HCT116 (cell line): ENCODE measurements at regions not wholly inside any gene's neighbourhood (a gene's known extent, or its start where the extent isn't known, plus 50 kb on each side); places are given as distances from the start of the nearest gene placed in this dataset.

Experiments
- ATAC-seq: fragments of 200-7000 bp; cut with Tn5 transposase; 2 replicates; pipeline ENCODE4 v1.9.1; 2020; ENCODE audit warnings: mild to moderate bottlenecking, moderate library complexity
- BruUV-seq: library from RNA; stranded (reverse); fragments of 400-500 nt; replicated peaks from 2 replicates; lab custom pipeline; 2021; lab: Mats Ljungman, UMichigan
- CTCF ChIA-PET: fragments of 300-600 bp; sonication (Branson Sonifier 250); formaldehyde crosslinking; loops from one replicate; lab custom pipeline; 2021; ENCODE audit warnings: antibody characterized with exemption; lab: Charles Lee
- POLR2A ChIA-PET: fragments of 300-600, 350-600 bp; sonication (Branson Sonifier 250); formaldehyde crosslinking; loops from one replicate; lab custom pipeline; 2021; ENCODE audit warnings: antibody characterized with exemption; lab: Charles Lee
- RAD21 ChIA-PET, 2 experiments: fragments of 300-600 bp; sonication (Branson Sonifier 250); formaldehyde crosslinking; loops; one replicate each; lab custom pipeline; 2023; ENCODE audit warnings: low total read pairs in 2 of 2; ENCODE audit not compliant: uncharacterized antibody in 2 of 2, unreplicated experiment in 2 of 2, low non-redundant PET in 1 of 2; lab: Charles Lee
- DNase-seq: peaks from one replicate; pipeline ENCODE4 v3.0.0-alpha.2; 2010; ENCODE audit warnings: low read depth, low spot score
- H2AFZ ChIP-seq: fragments of 200-600 bp; shearing (Covaris generic), sonication (generic); 2 replicates; pipeline ENCODE4 v1.6.1; 2017; ENCODE audit warnings: low read depth, mixed run types, mixed read lengths, antibody characterized with exemption, low read length; ENCODE audit not compliant: poor library complexity, severe bottlenecking
- H3K27ac ChIP-seq: 2 replicates; pipeline ENCODE4 v1.5.1; 2012; ENCODE audit warnings: low read depth, low read length
- H3K27me3 ChIP-seq: fragments of 200-600 bp; sonication (generic); 2 replicates; pipeline ENCODE4 v1.6.1; 2016; ENCODE audit warnings: mixed run types, low read length, mixed read lengths; ENCODE audit not compliant: insufficient read depth
- H3K36me3 ChIP-seq, 2 experiments: fragments of 200-500 bp in 1 of 2; fragments of 200-600 bp in 1 of 2; sonication (Bioruptor generic) in 1 of 2; sonication (generic) in 1 of 2; 2 replicates each; pipeline versions ENCODE4 v1.5.1 to v1.6.1; 2014 to 2016; ENCODE audit warnings: low read length in 2 of 2, inconsistent platforms in 1 of 2, mixed read lengths in 1 of 2, mixed run types in 1 of 2; ENCODE audit not compliant: insufficient read depth in 2 of 2, control insufficient read depth in 1 of 2
- H3K4me1 ChIP-seq, 2 experiments: fragments of 200-600 bp in 1 of 2; sonication (generic) in 1 of 2; 2 replicates each; pipeline versions ENCODE4 v1.5.1 to v1.6.1; 2012 to 2017; ENCODE audit warnings: low read length in 2 of 2, inconsistent platforms in 1 of 2, mild to moderate bottlenecking in 1 of 2, mixed read lengths in 1 of 2, mixed run types in 1 of 2, moderate library complexity in 1 of 2; ENCODE audit not compliant: insufficient read depth in 2 of 2, control insufficient read depth in 1 of 2
- H3K4me2 ChIP-seq: fragments of 200-600 bp; sonication (generic); 2 replicates; pipeline ENCODE4 v1.6.1; 2017; ENCODE audit warnings: mixed run types, low read length, mixed read lengths
- H3K4me3 ChIP-seq, 2 experiments: fragments of 200-600 bp in 1 of 2; sonication (generic) in 1 of 2; replicated peaks in 1 of 2; 2 replicates each; pipeline ENCODE4 v1.5.1; 2011 to 2016; ENCODE audit warnings: low read length in 2 of 2, control low read depth in 1 of 2, low read depth in 1 of 2, mild to moderate bottlenecking in 1 of 2, mixed read lengths in 1 of 2, mixed run types in 1 of 2
- H3K79me2 ChIP-seq: fragments of 200-600 bp; sonication (generic); 2 replicates; pipeline ENCODE4 v1.6.1; 2017; ENCODE audit warnings: mild to moderate bottlenecking, mixed run types, low read length, moderate library complexity, mixed read lengths; ENCODE audit not compliant: insufficient read depth
- H3K9ac ChIP-seq: fragments of 200-600 bp; sonication (generic); 2 replicates; pipeline ENCODE4 v1.6.1; 2016; ENCODE audit warnings: low read length, mixed read lengths
- H3K9me2 ChIP-seq: fragments of 200-600 bp; sonication (generic), shearing (Covaris generic); 2 replicates; pipeline ENCODE4 v1.6.1; 2017; ENCODE audit warnings: mixed run types, mild to moderate bottlenecking, moderate library complexity; ENCODE audit not compliant: insufficient read depth
- H3K9me3 ChIP-seq, 2 experiments: fragments of 200-500 bp in 1 of 2; fragments of 200-600 bp in 1 of 2; sonication (Bioruptor generic) in 1 of 2; sonication (generic) in 1 of 2; 2 replicates each; pipeline ENCODE4 v1.6.1; 2014 to 2017; ENCODE audit warnings: low read length in 2 of 2, mixed read lengths in 2 of 2, inconsistent platforms in 1 of 2, low read depth in 1 of 2, mild to moderate bottlenecking in 1 of 2, mixed run types in 1 of 2, moderate library complexity in 1 of 2; ENCODE audit not compliant: control insufficient read depth in 1 of 2, insufficient read depth in 1 of 2
- H4K20me1 ChIP-seq: fragments of 200-600 bp; sonication (generic), shearing (Covaris generic); 2 replicates; pipeline ENCODE4 v1.6.1; 2017; ENCODE audit warnings: mixed run types, mild to moderate bottlenecking, moderate library complexity; ENCODE audit not compliant: insufficient read depth
- ATF3 ChIP-seq: IDR thresholded peaks from 2 replicates; pipeline ENCODE4 v1.6.1; 2012
- CBX3 ChIP-seq: IDR thresholded peaks from 2 replicates; pipeline ENCODE4 v1.6.1; 2012; ENCODE audit warnings: low read depth
- CEBPB ChIP-seq: IDR thresholded peaks from 2 replicates; pipeline ENCODE4 v1.6.1; 2012; ENCODE audit warnings: low read depth
- EGR1 ChIP-seq: IDR thresholded peaks from 2 replicates; pipeline ENCODE4 v1.6.1; 2012; ENCODE audit warnings: low read depth
- ELF1 ChIP-seq: IDR thresholded peaks from 2 replicates; pipeline ENCODE4 v1.6.1; 2012; ENCODE audit warnings: low read depth, borderline replicate concordance
- EZH2phosphoT487 ChIP-seq: fragments of 200-600 bp; IDR thresholded peaks from 2 replicates; pipeline ENCODE4 v1.6.1; 2018; ENCODE audit warnings: antibody characterized with exemption, borderline replicate concordance
- JUND ChIP-seq: IDR thresholded peaks from 2 replicates; pipeline ENCODE4 v1.6.1; 2012
- POLR2A ChIP-seq: IDR thresholded peaks from 2 replicates; pipeline ENCODE4 v1.7.0; 2011; ENCODE audit warnings: borderline replicate concordance; ENCODE audit not compliant: insufficient read depth, insufficient read length; ENCODE audit errors: extremely low read depth
- POLR2AphosphoS5 ChIP-seq: IDR thresholded peaks from 2 replicates; pipeline ENCODE4 v1.6.1; 2011; ENCODE audit warnings: mild to moderate bottlenecking, low read depth, low read length, moderate library complexity
- RAD21 ChIP-seq: IDR thresholded peaks from 2 replicates; pipeline ENCODE4 v1.6.1; 2012; ENCODE audit warnings: low read depth, mild to moderate bottlenecking
- REST ChIP-seq: IDR thresholded peaks from 2 replicates; pipeline ENCODE4 v1.6.1; 2012; ENCODE audit warnings: low read depth
- SIN3A ChIP-seq: IDR thresholded peaks from 2 replicates; pipeline ENCODE4 v1.6.1; 2012; ENCODE audit warnings: low read depth
- SP1 ChIP-seq: IDR thresholded peaks from 2 replicates; pipeline ENCODE4 v1.6.1; 2012; ENCODE audit warnings: low read depth
- SRF ChIP-seq: IDR thresholded peaks from 2 replicates; pipeline ENCODE4 v1.6.1; 2012; ENCODE audit warnings: low read depth
- TCF7L2 ChIP-seq: IDR thresholded peaks from 2 replicates; pipeline ENCODE4 v1.7.0; 2011; ENCODE audit warnings: borderline replicate concordance, inconsistent platforms; ENCODE audit not compliant: insufficient read depth, insufficient read length; ENCODE audit errors: extremely low read depth
- YY1 ChIP-seq: IDR thresholded peaks from 2 replicates; pipeline ENCODE4 v1.6.1; 2011; ENCODE audit warnings: low read length, low read depth, moderate library complexity, mild to moderate bottlenecking; ENCODE audit not compliant: insufficient replicate concordance; ENCODE audit errors: extremely low read depth
- ZFX ChIP-seq: fragments of 450-650 bp; IDR thresholded peaks from 2 replicates; pipeline ENCODE4 v1.6.1; 2017
- ZNF274 ChIP-seq: fragments of 200-500 bp; sonication (Bioruptor generic); IDR thresholded peaks from 2 replicates; pipeline ENCODE4 v1.6.1; 2014; ENCODE audit warnings: mild to moderate bottlenecking, low read depth, low read length, inconsistent platforms
- intact Hi-C: fragments of 100-400 bp; cut with micrococcal nuclease; formaldehyde crosslinking; loops from 2 replicates; pipeline ENCODE4 v1.10.0; 2022
- TF ChIP-seq, protein P1 (sequence below): IDR thresholded peaks from 2 replicates; pipeline ENCODE4 v1.6.1; 2012

- CTCF ChIA-PET = no interaction called here
- DNase-seq = no peak
Observed at GRCh38 chr11:43238341-43238740, 73.5 kb upstream of the API5 start.

More at GRCh38 chr11:43238341-43238740, 73.5 kb upstream of the API5 start:
- no peak overlapping the region for H3K4me3 ChIP-seq
- no peaks in the 10 kb centered on the region for H3K27me3 ChIP-seq
- no peaks in the 10 kb centered on the region for H3K36me3 ChIP-seq
- no peaks in the 10 kb centered on the region for H3K9me2 ChIP-seq
- H2AFZ ChIP-seq = no peak overlapping the region
- no TSS peak for BruUV-seq
- H3K9ac ChIP-seq = no peak overlapping the region
- H4K20me1 ChIP-seq = no peaks in the 10 kb centered on the region
- RAD21 ChIA-PET = no interaction called here
- no peak overlapping the region for H3K4me2 ChIP-seq
- intact Hi-C loops = no loop called here
- POLR2A ChIA-PET = no interaction called here
- H3K79me2 ChIP-seq = no peaks in the 10 kb centered on the region
- TF ChIP-seq ZNF274 (no peak), EGR1 (no peak), CBX3 (no peak), ELF1 (no peak), EZH2phosphoT487 (no peak), SRF (no peak), ZFX (no peak), SP1 (no peak), YY1 (no peak), RAD21 (no peak), ATF3 (no peak), CEBPB (no peak), POLR2A (no peak), REST (no peak), TCF7L2 (no peak), SIN3A (no peak), JUND (no peak), POLR2AphosphoS5 (no peak)
- TF ChIP-seq, protein P1, sequence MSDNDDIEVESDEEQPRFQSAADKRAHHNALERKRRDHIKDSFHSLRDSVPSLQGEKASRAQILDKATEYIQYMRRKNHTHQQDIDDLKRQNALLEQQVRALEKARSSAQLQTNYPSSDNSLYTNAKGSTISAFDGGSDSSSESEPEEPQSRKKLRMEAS = no peak
- no peaks in the 10 kb centered on the region for H3K4me1 ChIP-seq
- no peak for ATAC-seq
- H3K9me3 ChIP-seq = no peaks in the 10 kb centered on the region
- no peak overlapping the region for H3K27ac ChIP-seq
